A673 (cell line): ENCODE measurements at regions not wholly inside any gene's neighbourhood (a gene's known extent, or its start where the extent isn't known, plus 50 kb on each side); places are given as distances from the start of the nearest gene placed in this dataset.

ENCODE experiments used
- BruUV-seq: library from RNA; stranded (reverse); fragments of 400-500 nt; replicated peaks from 2 replicates; lab custom pipeline; 2021; lab: Mats Ljungman, UMichigan
- CTCF ChIA-PET: fragments of 300-600 bp; sonication (Branson Sonifier 250); formaldehyde crosslinking; loops from one replicate; lab custom pipeline; 2022; ENCODE audit warnings: antibody characterized with exemption; lab: Charles Lee
- POLR2A ChIA-PET: fragments of 300-600 bp; sonication (Branson Sonifier 250); formaldehyde crosslinking; loops from one replicate; lab custom pipeline; 2022; ENCODE audit warnings: antibody characterized with exemption; ENCODE audit not compliant: low non-redundant PET; lab: Charles Lee
- DNase-seq: peaks from one replicate; pipeline ENCODE4 v3.0.0-alpha.2; 2015; ENCODE audit warnings: low spot score
- H3K27ac ChIP-seq: fragments of 200-600 bp; sonication (generic); 2 replicates; pipeline ENCODE4 v1.5.1; 2016; ENCODE audit warnings: mixed run types, low read depth, mild to moderate bottlenecking, mixed read lengths, antibody characterized with exemption, low read length; ENCODE audit not compliant: poor library complexity, severe bottlenecking
- H3K27me3 ChIP-seq: fragments of 200-600 bp; sonication (generic); replicated peaks from 2 replicates; pipeline ENCODE4 v1.6.1; 2017; ENCODE audit warnings: mixed run types, low read depth, mild to moderate bottlenecking, mixed read lengths, antibody characterized with exemption, low read length; ENCODE audit not compliant: insufficient read depth, poor library complexity
- H3K36me3 ChIP-seq: fragments of 200-600 bp; sonication (generic); 2 replicates; pipeline ENCODE4 v1.6.1; 2016; ENCODE audit warnings: mixed run types, mild to moderate bottlenecking, mixed read lengths, antibody characterized with exemption, low read length; ENCODE audit not compliant: insufficient read depth, poor library complexity, severe bottlenecking
- H3K4me1 ChIP-seq: fragments of 200-600 bp; sonication (generic); 2 replicates; pipeline ENCODE4 v1.6.1; 2017; ENCODE audit warnings: mixed run types, mild to moderate bottlenecking, mixed read lengths, antibody characterized with exemption, low read length; ENCODE audit not compliant: insufficient read depth, poor library complexity, severe bottlenecking
- H3K4me3 ChIP-seq: fragments of 200-600 bp; sonication (generic); 2 replicates; pipeline ENCODE4 v1.5.1; 2016; ENCODE audit warnings: low read depth, mixed run types, mild to moderate bottlenecking, mixed read lengths, low read length; ENCODE audit not compliant: poor library complexity, severe bottlenecking
- H3K9me3 ChIP-seq: fragments of 200-600 bp; sonication (generic); 2 replicates; pipeline ENCODE4 v1.6.1; 2016; ENCODE audit warnings: mixed run types, low read depth, mild to moderate bottlenecking, mixed read lengths, antibody characterized with exemption, low read length; ENCODE audit not compliant: poor library complexity, severe bottlenecking
- EZH2 ChIP-seq: fragments of 200-600 bp; sonication (generic); IDR thresholded peaks from 2 replicates; pipeline ENCODE4 v1.6.1; 2017; ENCODE audit warnings: borderline replicate concordance, low read depth, mild to moderate bottlenecking, mixed read lengths, antibody characterized with exemption, low read length; ENCODE audit not compliant: poor library complexity, severe bottlenecking
- intact Hi-C: fragments of 100-400 bp; cut with micrococcal nuclease; formaldehyde crosslinking; loops from one replicate; pipeline ENCODE4 v1.10.0; 2022; ENCODE audit not compliant: unreplicated experiment
- TF ChIP-seq, protein P1 (sequence below): fragments of 300-800, 200-600 bp; sonication (generic); conservative IDR thresholded peaks from 2 replicates; pipeline ENCODE4 v1.5.1; 2017; ENCODE audit warnings: low read depth, mild to moderate bottlenecking, antibody characterized with exemption, low read length, moderate library complexity, mixed read lengths

GRCh38 chr9:107949061-107949460 lies 459.5 kb upstream of the KLF4 start:
- Histone ChIP-seq H3K27ac (no peak overlapping the region), H3K9me3 (peaks cover 27% of the 10 kb centered on the region), H3K27me3 (no peaks in the 10 kb centered on the region), H3K4me1 (no peaks in the 10 kb centered on the region), H3K36me3 (no peaks in the 10 kb centered on the region), H3K4me3 (no peak overlapping the region)
- no TSS peak for BruUV-seq
- intact Hi-C loops: no loop called here
- ChIA-PET POLR2A (no interaction called here), CTCF (no interaction called here)
- DNase-seq: no peak
- TF ChIP-seq, protein P1, sequence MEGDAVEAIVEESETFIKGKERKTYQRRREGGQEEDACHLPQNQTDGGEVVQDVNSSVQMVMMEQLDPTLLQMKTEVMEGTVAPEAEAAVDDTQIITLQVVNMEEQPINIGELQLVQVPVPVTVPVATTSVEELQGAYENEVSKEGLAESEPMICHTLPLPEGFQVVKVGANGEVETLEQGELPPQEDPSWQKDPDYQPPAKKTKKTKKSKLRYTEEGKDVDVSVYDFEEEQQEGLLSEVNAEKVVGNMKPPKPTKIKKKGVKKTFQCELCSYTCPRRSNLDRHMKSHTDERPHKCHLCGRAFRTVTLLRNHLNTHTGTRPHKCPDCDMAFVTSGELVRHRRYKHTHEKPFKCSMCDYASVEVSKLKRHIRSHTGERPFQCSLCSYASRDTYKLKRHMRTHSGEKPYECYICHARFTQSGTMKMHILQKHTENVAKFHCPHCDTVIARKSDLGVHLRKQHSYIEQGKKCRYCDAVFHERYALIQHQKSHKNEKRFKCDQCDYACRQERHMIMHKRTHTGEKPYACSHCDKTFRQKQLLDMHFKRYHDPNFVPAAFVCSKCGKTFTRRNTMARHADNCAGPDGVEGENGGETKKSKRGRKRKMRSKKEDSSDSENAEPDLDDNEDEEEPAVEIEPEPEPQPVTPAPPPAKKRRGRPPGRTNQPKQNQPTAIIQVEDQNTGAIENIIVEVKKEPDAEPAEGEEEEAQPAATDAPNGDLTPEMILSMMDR: no peak
- no peak for TF ChIP-seq EZH2

DNA sequence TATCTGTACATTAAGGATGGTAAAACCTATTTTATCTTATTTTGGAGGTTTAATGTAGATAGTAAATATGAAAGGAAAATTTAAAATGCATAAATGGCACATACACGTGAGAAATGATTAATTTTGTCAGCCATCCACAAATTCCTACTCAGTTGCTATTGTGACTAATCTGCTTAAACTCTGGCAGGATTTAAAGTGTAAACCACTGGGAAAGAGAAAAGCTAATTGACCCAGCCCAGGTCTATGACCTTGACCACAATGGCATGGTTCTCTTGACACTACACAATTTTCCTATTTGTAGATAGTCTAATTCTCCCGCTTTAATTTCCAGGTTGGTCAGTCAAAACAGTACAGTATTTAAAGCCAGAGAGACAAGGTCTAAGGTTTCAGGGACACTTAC lies 459.0 kb upstream of the KLF4 start:
- Histone ChIP-seq H3K4me3 (no peak overlapping the region), H3K4me1 (no peaks in the 10 kb centered on the region), H3K27ac (no peak overlapping the region), H3K27me3 (no peaks in the 10 kb centered on the region), H3K36me3 (no peaks in the 10 kb centered on the region), H3K9me3 (peaks cover 27% of the 10 kb centered on the region)
- ChIA-PET CTCF (no interaction called here), POLR2A (no interaction called here)
- TF ChIP-seq, protein P1: no peak
- intact Hi-C loops: no loop called here
- no peak for DNase-seq
- no TSS peak for BruUV-seq

GRCh38 chr9:107948086-107948485 lies 458.5 kb upstream of the KLF4 start:
- no peak for DNase-seq
- no TSS peak for BruUV-seq
- intact Hi-C loops: no loop called here
- Histone ChIP-seq H3K9me3 (peaks cover 28% of the 10 kb centered on the region), H3K4me3 (no peak overlapping the region), H3K27me3 (no peaks in the 10 kb centered on the region), H3K4me1 (no peaks in the 10 kb centered on the region), H3K36me3 (no peaks in the 10 kb centered on the region), H3K27ac (no peak overlapping the region)
- CTCF ChIA-PET: no interaction called here
- POLR2A ChIA-PET: no interaction called here
- no peak for TF ChIP-seq EZH2
- TF ChIP-seq, protein P1: no peak
